A673 (cell line): ENCODE measurements at regions not wholly inside any gene's neighbourhood (a gene's known extent, or its start where the extent isn't known, plus 50 kb on each side); places are given as distances from the start of the nearest gene placed in this dataset.

Experiments used
- CTCF ChIP-seq: fragments of 300-800, 200-600 bp; sonication (generic); conservative IDR thresholded peaks from 2 replicates; pipeline ENCODE4 v1.5.1; 2017; ENCODE audit warnings: low read depth, mild to moderate bottlenecking, antibody characterized with exemption, low read length, moderate library complexity, mixed read lengths
- EZH2 ChIP-seq: fragments of 200-600 bp; sonication (generic); IDR thresholded peaks from 2 replicates; pipeline ENCODE4 v1.6.1; 2017; ENCODE audit warnings: borderline replicate concordance, low read depth, mild to moderate bottlenecking, mixed read lengths, antibody characterized with exemption, low read length; ENCODE audit not compliant: poor library complexity, severe bottlenecking

GRCh38 chr10:128686630-128687278 lies 560.5 kb upstream of the MKI67 start:
- TF ChIP-seq CTCF (no peak), EZH2 (no peak)
